Breast epithelium (tissue), 3 donors: ENCODE measurements at regions not wholly inside any gene's neighbourhood (a gene's known extent, or its start where the extent isn't known, plus 50 kb on each side); places are given as distances from the start of the nearest gene placed in this dataset.

Experiments used
- CTCF ChIP-seq, 3 donors: fragments of 450-650 bp; IDR thresholded peaks; one replicate each; pipeline ENCODE4 v1.5.1; 2016 to 2017; ENCODE audit warnings: antibody characterized with exemption in 3 of 3, mild to moderate bottlenecking in 3 of 3, moderate library complexity in 3 of 3
- POLR2A ChIP-seq: fragments of 450-650 bp; IDR thresholded peaks from one replicate; pipeline ENCODE4 v1.6.1; 2016; ENCODE audit warnings: antibody characterized with exemption, mild to moderate bottlenecking, moderate library complexity
- POLR2AphosphoS5 ChIP-seq, 3 donors: sonication (generic); formaldehyde crosslinking; IDR thresholded peaks; one replicate each; pipeline ENCODE4 v1.6.1; 2017; ENCODE audit warnings: antibody characterized with exemption in 3 of 3

- TF ChIP-seq CTCF (IDR thresholded peaks at IDR 0.05) (no peak), POLR2AphosphoS5 (IDR thresholded peaks at IDR 0.05) (no peak), POLR2A (no peak)
Measured at GRCh38 chr5:63125392-63125791, 546.8 kb downstream of the LRRC70 start.
